Activated CD4-positive, alpha-beta T cell treated with anti-CD3 and anti-CD28 coated beads for 1 hour (primary cell): ENCODE measurements at regions not wholly inside any gene's neighbourhood (a gene's known extent, or its start where the extent isn't known, plus 50 kb on each side); places are given as distances from the start of the nearest gene placed in this dataset.

Experiments
- DNase-seq: peaks from one replicate; pipeline ENCODE4 v3.0.0-alpha.2; 2020

GRCh38 chr2:60290509-60290908 lies 262.9 kb downstream of the BCL11A start:
- no peak for DNase-seq

GRCh38 chr2:60285626-60286316 lies 267.7 kb downstream of the BCL11A start:
- DNase-seq, result no peak

- no peak for DNase-seq
Observed at GRCh38 chr2:60283626-60284025, 269.8 kb downstream of the BCL11A start.

DNA sequence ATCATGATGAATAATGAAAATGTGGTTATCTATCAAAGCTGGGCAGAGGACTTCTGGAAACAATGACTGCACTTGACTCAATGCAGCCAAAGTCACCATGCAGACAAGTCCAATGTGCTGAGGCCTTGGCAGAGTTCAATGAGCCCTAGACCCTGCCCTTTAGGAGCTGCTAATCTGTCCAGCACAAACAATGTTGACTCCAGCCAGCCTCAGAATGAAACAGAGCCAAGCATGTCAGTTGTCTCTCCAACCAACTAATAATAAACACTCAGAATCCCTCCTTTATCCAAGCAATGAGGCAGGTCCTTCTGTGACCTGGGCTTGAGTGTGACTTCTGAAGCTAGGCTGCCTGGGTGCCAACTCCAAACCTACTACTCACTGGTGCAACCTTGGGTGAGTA lies 270.6 kb downstream of the BCL11A start:
- no peak for DNase-seq

GRCh38 chr2:60281730-60282129 lies 271.7 kb downstream of the BCL11A start:
- DNase-seq, result no peak

DNA sequence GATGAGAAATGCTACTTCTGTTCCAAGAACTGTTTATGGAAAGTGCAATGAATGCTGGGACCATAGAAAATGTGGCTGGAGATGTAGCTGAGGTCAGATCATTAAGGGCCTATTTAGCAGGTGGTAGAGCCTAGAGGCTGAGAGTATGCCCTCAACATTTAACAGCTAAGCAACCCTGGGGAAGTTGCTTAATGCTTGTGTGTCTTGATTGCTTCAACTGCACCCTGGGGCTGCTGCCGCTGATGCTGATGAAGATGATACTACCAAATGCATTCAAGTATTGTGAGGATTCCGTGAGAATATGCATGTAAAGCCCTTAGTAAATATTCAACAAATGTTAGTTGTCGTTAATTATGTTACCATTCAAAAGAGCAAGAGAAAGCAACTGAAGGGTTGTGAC lies 273.2 kb downstream of the BCL11A start:
- DNase-seq, result no peak

DNA sequence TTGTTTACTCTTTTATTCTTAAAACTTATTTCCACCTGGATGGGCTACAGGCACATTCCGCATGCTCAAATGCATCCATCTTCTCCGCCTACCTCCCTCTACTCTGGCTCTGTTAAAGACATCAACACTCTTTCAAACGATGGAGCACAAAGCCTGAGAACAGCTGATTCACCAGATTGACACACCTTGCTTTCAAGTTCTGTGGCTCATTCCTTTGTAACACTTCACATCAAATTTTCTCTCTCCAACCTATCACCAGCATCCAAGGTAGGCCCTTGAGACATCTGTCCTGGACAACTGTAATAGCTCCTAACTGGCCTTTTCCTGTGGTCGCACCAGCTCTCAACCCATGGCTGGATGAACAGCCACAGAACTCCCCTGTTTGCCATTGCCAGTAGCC lies 274.5 kb downstream of the BCL11A start:
- DNase-seq, result no peak

GRCh38 chr2:60275958-60276357 lies 277.5 kb downstream of the BCL11A start:
- DNase-seq, result no peak

GRCh38 chr2:60273836-60274235 lies 279.6 kb downstream of the BCL11A start:
- DNase-seq, result no peak

DNA sequence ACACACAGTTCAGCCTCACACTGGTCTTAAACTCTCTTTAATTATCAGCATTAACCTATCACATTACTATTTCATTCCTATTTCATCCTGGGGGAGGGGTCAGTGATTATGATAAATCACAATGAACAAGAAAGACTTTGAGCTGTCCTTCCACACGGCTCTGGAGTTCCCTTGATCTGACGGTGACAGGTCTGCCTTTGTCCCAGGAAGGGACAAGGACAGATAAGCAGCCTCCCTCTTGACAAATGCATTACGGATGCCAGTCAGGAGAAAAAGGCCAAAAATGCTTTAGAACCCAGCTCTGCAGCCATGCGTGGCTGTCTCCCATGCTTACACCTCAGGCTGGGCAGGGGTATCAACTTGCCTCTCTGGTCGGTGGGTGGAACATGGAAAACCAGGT lies 281.7 kb downstream of the BCL11A start:
- no peak for DNase-seq

- DNase-seq, result no peak
Observed at GRCh38 chr2:60271131-60271530, 282.3 kb downstream of the BCL11A start.

- no peak for DNase-seq
Observed at GRCh38 chr2:60268661-60269060, 284.8 kb downstream of the BCL11A start.

- no peak for DNase-seq
Observed at GRCh38 chr2:60268032-60268431, 285.4 kb downstream of the BCL11A start.

DNA sequence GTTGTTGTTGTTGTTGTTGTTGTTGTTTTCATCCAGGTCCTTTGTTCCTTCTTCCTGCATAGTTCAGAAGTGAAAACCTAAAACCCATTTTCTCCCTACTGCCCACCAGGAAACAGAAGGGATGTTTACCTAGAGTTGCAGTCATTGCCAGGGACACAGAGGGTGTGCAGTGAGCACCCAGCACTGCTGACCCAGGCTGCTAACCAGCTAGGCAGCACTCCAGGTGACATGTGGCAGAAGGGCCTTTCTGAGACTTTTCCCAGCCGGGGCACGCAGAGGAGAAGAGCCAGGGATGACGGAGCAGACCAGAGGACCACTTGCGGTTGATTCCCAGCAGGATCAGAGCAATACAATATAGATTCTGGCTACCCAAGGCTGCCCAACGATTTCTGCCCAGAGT lies 286.3 kb downstream of the BCL11A start:
- no peak for DNase-seq

DNA sequence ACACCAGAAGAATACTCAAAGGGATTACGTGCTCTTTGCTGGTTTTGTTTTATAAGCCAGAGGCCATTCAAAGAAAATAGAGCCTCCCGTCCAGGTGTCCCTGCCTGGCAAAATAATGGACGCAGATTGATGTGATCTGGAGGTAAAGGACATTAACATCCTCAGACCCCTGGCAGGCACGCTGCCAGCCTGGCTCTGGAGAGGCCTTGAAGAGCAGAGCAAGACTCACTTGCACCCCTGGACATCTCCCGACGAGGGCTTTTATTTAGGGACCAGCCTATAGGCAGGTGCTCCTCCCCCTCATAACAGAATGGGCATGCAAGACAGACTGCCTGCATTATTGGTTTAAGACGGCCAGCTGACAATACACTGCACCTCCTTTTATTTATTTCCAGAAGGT lies 291.3 kb downstream of the BCL11A start:
- no peak for DNase-seq

DNA sequence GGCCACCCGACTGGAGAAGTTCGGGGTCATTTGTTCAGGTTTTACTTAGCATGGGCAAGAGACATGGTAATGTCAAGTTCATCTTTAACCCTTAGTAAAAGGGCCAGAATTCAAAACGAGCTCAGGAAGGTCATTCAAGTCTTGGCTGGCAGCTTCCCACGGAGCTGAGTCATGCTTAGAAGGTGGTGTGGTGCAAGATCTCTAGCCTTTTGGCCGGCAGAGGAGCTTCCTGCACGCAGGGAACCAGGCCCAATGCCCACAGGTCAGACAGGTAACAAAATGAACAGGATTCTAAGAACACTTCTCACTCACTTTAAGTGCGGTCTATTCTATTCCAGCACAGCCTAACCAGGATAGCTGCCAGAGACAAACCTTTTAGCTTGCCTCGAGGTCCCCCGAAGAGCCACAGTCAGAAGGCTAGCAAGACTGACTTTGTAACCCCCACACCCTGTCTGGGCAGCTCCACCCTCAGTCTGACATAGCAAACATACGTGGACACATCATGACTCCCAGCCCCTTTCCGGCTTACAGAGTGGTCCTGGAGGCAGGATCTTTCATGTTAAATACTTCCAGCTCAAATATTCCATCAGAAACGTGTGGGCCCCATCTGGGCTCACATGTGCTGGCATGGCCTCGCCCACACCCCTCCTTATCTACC lies 292.7 kb downstream of the BCL11A start:
- DNase-seq, result no peak

DNA sequence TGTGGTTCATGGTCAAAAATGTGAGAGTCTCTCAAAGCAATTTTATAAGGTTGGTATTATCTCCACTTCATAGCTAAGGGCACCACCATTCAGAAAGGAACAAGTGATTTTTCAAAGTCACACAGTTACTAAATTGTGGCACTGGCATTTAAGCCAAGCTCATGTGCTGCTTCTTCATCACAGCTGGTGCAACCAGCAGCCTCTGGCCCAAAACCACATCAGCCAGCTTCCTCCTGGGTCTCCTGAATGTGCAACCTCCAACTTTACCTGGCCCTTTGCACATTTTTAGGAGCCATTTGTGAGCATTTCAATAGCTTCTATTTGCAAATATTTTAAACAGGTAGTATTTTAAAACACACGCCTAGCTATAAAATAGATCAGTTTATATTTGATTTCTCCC lies 293.7 kb downstream of the BCL11A start:
- DNase-seq, result no peak

- DNase-seq, result no peak
Observed at GRCh38 chr2:60252581-60253150, 300.8 kb downstream of the BCL11A start.

- no peak for DNase-seq
Observed at GRCh38 chr2:60251247-60251646, 302.2 kb downstream of the BCL11A start.

GRCh38 chr2:60249879-60250278 lies 303.6 kb downstream of the BCL11A start:
- no peak for DNase-seq

DNA sequence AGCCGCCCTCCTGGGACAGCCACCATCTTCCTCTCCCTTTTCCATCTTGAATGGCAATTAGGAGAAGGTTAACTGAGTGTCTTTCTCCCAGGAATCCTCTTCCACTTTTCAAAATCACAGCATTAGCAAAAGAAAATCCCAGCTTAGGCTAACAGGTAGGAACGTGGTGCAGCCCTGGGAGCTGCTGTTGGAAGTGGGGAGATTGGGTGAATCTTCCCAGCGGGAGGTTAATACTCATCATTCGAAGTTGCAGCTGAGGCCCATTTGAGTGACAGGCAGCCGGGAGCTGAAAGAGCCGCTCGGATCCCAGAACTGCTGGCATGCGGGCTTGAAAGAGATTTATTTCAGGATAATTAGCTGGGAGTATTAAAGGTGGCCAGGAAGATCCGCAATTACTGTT lies 306.0 kb downstream of the BCL11A start:
- no peak for DNase-seq

- no peak for DNase-seq
Observed at GRCh38 chr2:60246583-60246982, 306.9 kb downstream of the BCL11A start.

DNA sequence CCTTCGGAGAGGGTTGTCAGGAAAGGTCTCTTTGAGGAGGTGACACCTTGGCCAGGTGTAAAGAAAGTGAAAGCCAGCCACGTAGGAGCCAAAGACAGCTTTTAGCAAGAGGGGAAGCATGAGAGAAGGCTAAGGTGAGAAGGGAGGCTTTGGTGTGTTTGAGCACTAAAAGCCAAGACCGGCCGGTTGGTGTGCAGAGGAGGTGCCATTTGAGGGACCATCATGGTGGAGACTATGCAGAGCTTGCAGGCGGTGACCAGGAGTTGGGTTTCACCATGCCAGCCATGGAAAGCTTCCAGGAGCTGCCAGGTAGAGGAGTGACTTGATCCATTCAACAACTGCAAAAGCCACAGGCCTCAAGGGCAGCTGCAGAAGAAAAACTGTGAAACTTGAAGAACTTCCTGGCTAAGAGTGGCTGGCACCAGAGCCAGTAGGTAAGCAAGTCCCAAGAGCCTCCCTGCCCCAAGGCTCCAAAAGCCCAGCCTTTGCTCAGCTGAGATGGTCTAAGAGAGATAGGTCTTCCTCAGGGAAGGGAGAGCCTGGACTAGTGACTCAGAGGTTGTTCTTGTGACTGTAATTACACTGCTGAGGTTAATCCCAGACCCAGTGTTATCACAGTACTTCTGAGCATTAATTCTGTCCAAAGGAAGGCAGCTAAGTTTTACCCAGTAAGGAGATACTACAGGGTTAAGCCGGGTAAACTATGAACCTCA lies 319.0 kb downstream of the BCL11A start:
- no peak for DNase-seq

DNA sequence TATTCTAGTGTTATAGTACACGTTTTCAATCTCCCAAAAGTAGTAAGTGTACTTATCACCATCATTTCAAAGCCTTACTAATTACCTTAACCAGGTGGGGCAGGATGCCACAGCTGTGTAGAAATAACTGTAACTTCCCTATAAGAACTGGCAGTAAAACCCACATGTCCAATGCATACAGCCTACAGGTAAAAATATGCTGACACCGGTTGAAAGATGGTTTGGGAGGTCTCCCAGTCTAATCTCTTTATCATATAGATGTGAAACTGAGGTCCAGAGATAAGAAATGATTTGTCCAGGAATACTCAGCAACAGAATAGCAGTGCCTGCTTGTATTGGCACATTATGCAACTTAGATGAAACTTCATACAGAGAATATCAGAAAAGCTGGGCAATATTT lies 322.9 kb downstream of the BCL11A start:
- no peak for DNase-seq
